Hematopoietic multipotent progenitor cell treated with erythropoietin and hydrocortisone succinate and interleukin-3 and kit ligand, for 17 days (in vitro differentiated cells): ENCODE measurements at regions not wholly inside any gene's neighbourhood (a gene's known extent, or its start where the extent isn't known, plus 50 kb on each side); places are given as distances from the start of the nearest gene placed in this dataset.
"Not testable (repeated sequence)": the region's sequence is repeated elsewhere in the genome, so short reads cannot be mapped to it uniquely, and the experiment has no call there.

Experiments
- DNase-seq: peaks from one replicate; pipeline ENCODE4 v3.0.0-alpha.2; 2015; ENCODE audit warnings: low spot score

DNA sequence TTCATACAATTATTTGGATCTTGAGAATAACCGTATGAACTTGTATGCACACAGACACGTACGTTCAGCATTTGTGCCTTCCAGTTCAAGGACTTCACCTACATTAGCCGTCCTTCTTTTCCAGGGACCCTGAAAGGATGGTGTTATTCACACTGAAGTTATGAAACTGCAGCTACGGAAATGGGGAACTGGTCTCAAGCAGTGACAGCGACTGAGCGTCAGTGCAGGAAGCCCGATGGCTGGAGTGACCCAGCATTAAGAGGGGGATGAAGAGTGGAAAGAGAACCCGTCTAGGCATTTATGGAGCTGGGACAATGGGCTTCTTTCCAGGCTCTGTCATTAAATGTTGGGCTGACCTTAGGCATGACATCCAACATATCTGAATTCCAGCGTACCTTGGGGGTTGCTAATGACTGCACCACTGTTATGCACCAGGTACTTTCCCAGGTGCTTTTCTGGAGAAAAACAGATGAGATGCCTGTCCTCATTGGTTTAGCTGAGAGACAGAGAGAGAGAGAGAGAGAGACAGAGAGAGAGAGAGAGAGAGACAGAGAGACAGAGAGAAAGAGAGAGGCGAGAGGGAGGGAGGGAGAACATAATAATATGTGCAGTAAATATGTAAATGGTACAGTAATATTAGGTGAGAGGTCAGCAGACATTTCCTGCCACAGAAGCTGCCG is 204.7 kb upstream of the EXOC2 start:
- no peak for DNase-seq

- DNase-seq: no peak
Measured at GRCh38 chr6:894274-894673, 201.3 kb upstream of the EXOC2 start.

- no peak for DNase-seq
Measured at GRCh38 chr6:890995-891394, 198.1 kb upstream of the EXOC2 start.

DNA sequence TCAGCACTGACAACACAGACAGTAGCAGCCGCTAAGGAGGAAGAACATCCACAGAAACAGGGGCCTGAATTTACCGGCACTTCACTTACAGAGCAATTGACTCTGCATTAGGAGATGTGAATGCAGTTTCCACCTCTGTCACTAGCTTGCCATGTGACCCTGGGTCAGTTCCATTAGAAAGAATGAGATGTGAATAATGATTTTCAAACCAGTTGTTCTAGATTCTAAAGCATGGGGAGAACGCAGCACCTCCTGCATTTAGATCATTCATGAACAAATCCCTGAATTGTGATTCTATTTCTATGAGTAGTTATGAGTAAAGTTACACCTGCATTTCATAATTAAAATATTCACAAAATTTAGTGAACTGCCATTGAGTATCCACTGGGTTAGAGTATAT is 197.3 kb upstream of the EXOC2 start:
- no peak for DNase-seq

DNA sequence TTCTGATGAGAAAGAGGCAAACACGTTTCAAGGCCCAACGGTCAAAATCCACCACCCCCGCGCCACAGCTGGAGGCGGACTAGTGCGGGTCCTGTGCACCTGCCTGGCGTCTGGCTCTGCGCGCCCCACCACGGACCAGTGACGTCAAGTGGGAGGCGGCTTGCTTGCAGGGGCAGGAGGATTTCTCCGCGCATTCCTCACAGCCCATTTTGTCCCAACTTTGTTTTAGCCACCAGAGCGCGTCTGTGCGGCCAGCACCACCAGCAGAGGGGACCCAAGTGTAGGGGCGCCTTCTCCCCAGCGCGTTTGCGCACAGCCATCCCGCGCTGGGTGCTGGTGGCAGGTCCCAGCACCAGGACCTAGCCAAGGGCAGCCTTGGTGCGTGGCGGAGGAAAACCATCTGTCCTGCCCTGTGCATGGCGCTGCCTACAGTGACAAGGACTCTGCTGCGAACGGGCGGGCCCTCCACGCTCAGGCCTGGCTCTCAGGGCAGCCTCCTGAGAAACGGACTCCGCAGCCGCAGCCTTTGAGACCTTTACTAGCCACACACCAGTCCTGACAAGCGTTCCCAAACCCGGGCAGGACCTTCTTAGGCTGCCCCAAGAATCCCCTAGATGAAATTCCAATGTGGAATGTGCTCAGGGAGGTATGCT is 194.8 kb upstream of the EXOC2 start:
- DNase-seq: no peak

DNA sequence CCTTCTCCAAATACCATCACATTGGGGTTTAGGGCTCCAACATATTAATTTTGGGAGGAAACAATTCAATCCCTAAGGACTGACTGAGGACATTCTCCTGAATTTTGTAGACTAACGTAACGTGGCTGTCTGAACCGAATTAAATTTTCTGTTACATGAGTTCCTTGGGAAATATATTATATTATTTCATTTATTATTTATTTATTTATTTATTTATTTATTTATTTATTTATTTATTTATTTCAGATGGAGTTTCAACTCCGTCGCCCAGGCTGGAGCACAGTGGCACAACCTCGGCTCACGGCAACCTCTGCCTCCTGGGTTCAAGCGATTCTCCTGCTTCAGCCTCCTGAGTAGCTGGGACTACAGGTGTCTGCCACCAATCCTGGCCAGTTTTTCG is 193.2 kb upstream of the EXOC2 start:
- not testable (repeated sequence) for DNase-seq

- DNase-seq: no peak
Measured at GRCh38 chr6:885051-885590, 192.2 kb upstream of the EXOC2 start.

GRCh38 chr6:884570-884969 is 191.6 kb upstream of the EXOC2 start:
- no peak for DNase-seq

DNA sequence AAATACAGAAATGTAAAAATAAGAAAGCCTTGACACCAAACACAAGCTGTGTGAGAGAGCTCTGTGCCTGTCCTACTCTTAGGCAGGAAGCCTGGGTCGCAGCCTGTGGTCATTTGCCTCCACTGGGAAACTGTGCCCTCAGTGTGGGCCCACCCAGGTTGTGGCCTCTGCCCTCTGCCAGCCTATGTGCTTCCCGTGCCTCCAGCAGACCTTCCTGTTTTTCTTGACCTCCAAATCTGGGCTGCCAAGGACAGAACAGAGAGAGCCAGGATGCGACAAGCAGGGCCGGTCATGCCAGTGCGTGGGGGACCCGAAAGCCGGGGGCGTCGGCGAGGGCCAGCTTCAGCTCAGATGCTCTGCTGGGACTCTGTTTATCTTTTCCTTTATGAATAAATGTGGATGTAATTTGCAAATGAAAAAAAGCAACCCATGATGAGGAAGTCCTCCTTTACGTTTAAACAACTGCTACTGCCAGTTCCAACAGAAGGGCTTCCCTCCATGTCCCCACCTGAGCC is 189.2 kb upstream of the EXOC2 start:
- DNase-seq: no peak

- no peak for DNase-seq
Measured at GRCh38 chr6:878179-878578, 185.2 kb upstream of the EXOC2 start.

DNA sequence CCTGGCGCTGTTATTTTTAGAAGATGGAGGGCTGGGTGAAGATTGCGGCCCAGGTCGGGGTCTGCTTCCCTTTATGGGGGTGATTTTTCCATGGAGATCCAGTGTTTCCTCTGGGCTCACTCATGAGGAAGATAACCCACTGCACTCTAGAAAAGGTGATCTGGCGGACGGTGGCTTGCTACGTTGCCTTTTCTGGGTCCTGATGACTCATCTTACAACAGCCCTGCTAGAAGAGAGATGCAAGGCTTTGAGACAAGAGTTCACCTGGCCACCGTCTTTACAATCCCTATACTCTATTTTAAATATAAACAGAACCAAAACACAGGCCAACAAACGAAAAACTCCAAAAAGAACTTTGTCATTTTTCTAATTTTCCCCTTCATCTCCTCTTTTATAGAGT is 182.1 kb upstream of the EXOC2 start:
- DNase-seq: no peak

- DNase-seq: no peak
Measured at GRCh38 chr6:872570-873125, 179.7 kb upstream of the EXOC2 start.

DNA sequence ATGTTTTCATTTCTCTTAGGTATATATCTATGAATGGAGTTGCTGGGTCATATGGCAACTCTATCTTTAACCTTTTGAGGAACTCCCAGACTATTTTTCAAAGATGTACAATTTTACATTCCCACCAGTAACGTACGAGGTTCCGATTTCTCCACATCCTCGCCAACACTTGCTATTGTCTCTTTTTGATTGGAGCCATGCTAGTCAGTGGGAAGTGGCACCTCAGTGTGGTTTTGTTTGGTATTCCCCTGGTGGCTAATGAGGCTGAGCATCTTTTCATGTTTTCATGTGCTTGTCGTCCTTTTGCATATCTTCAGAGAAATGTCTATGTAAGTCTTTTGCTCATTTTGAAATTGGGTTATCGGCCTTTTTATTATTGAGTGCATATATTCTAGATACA is 178.6 kb upstream of the EXOC2 start:
- no peak for DNase-seq

DNA sequence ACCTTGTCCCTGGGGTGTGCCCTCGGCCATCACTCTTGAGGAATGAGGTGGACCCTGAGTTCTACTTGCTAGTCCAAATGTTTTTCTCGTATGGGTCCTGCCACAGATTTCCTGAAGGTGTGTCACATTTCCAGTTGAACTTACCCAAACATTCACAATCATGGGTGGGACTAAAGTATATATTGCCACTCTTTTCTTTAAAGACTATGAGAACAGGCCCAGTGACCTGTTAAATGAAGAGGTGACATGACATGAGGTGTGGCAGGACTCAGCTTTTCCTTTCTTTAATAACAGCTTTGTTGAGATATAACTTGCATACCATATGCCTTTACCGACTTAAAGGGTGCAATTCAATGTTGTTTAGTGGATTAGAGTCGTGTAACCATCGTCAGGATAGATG is 177.2 kb upstream of the EXOC2 start:
- no peak for DNase-seq

- DNase-seq: no peak
Measured at GRCh38 chr6:868201-868600, 175.3 kb upstream of the EXOC2 start.

- DNase-seq: no peak
Measured at GRCh38 chr6:867378-867777, 174.4 kb upstream of the EXOC2 start.

GRCh38 chr6:866316-866715 is 173.4 kb upstream of the EXOC2 start:
- no peak for DNase-seq

DNA sequence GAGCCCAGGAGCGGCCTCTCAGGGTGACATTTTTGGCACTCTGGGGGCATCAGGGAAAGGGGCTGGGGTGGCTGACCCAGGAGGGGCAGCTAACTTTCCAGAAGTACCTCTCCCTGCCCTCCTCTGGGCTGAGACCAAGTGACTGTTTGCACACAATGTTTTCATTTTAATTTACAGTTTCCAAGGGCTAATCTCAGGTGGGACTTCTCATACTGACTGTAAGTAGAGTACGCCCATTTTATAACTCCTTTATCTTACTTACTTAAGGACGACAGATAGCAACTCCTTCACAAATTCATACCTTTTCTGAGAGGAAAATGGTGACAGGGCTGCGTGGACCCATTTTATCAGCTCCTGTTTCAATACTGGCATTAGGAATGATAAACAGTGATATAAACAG is 172.9 kb upstream of the EXOC2 start:
- no peak for DNase-seq

- DNase-seq: no peak
Measured at GRCh38 chr6:863831-864230, 170.9 kb upstream of the EXOC2 start.

DNA sequence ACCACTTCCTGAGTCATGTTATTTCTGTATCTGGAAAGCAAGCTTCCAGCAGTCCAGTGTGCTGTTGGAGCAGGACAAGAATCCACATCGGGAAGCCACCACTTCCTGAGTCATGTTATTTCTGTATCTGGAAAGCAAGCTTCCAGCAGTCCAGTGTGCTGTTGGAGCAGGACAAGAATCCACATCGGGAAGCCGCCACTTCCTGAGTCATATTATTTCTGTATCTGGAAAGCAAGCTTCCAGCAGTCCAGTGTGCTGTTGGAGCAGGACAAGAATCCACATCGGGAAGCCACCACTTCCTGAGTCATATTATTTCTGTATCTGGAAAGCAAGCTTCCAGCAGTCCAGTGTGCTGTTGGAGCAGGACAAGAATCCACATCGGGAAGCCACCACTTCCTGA is 170.2 kb upstream of the EXOC2 start:
- not testable (repeated sequence) for DNase-seq

DNA sequence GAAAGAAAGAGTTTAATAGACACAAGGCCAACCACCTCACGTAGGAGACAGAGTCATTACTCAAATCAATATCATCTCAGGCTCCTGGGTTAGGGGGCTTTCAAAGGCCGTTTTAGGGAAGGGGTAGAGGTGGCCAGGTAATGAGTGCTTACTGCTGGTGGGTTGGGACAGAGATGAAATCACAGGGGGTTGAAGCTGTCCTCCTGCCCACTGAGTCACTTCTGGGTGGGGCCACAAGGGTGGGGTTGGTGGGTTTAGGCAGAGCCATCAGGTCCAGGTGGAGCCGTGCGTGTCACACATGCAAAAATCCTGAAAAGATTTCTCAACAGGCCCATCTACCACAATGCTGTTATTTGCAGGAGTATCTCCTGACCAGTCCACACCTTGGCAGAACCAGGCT is 167.0 kb upstream of the EXOC2 start:
- no peak for DNase-seq

DNA sequence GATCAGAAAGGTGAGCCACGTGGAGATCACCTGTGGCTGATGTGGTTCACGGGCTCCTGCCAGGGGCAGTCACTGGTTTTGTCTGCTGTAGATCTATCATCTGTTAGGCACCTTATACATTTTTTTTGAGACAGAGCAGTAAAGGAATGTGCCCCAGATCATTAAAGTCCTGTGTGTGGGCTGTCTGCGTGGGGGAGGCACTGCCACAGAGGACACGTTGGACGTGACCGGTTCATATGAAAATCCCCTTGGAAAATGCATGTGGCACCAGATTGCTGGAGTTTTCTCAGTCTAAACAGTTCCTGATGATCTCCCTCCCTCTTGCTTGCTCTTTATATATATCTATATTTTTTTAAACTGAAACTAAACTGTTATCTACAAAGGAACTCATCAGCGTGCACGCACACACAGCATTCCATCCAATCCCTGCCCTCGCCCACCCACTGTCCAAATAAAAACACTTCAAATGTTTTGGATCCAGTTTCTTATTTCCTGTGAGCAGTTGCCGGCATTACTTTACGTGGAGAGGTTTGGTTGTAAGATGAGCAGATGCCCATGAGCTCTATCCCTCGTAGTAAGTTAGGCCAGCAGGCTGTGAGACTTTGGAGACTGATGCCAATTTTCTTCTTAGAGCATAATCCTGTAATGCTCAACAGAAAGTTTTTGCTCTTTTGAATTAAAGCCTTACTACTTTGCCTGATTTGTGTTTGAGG is 161.6 kb upstream of the EXOC2 start:
- DNase-seq: no peak

DNA sequence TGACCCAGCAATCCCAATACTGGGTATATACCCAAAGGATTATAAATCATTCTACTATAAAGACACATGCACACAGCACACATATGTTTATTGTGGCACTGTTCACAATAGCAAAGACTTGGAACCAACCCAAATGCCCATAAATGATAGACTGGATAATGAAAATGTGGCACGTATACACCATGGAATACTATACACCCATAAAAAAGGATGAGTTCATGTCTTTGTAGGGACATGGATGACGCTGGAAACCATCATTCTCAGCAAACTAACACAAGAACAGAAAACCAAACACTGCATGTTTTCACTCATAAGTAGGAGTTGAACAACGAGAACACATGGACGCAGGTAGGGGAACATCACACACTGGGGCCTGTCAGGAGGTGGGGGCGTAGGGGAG is 159.3 kb upstream of the EXOC2 start:
- not testable (repeated sequence) for DNase-seq
